ENCODE measurements at regions not wholly inside any gene's neighbourhood (a gene's known extent, or its start where the extent isn't known, plus 50 kb on each side); places are given as distances from the start of the nearest gene placed in this dataset.

DNA sequence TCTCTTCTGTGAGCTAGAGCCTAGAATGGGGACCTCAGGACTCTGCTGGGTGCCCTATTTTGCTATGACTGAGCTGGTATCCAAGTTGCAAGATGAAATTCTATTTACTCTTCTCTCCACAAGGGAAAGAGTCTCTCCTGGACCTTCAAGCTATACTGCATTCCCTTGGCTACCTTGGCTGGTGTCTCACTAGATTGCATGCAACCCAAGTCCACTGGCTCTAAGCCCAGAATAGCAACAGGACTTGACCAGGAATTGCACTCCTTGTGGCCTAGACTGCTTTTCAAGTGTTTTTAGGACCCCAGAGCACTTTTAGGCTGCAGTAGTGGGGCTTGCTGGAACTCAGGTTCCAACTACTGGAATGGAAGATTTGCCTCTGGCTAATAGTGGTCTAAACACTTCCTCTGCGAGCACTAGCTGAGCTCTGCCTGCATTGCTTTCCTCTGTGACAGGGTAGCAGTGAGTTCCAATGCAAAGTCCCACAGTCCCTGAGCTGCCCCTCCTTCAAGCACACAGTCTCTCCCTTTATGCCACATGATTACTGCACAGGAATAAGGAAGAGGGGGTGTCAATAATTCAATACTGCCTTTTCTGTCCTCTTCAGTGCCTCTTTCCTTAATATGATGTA is 1009.1 kb upstream of the FLRT2 start:
- Histone ChIP-seq H3K27me3 (replicated peaks; ENCODE audit: insufficient read depth) (no peaks in the 10 kb centered on the region), H3K4me3 (no peak overlapping the region), H3K4me1 (replicated peaks) (no peaks in the 10 kb centered on the region), H3K27ac (no peak overlapping the region), H3K9me3 (no peaks in the 10 kb centered on the region), H3K36me3 (no peaks in the 10 kb centered on the region)
- TF ChIP-seq, protein P1, sequence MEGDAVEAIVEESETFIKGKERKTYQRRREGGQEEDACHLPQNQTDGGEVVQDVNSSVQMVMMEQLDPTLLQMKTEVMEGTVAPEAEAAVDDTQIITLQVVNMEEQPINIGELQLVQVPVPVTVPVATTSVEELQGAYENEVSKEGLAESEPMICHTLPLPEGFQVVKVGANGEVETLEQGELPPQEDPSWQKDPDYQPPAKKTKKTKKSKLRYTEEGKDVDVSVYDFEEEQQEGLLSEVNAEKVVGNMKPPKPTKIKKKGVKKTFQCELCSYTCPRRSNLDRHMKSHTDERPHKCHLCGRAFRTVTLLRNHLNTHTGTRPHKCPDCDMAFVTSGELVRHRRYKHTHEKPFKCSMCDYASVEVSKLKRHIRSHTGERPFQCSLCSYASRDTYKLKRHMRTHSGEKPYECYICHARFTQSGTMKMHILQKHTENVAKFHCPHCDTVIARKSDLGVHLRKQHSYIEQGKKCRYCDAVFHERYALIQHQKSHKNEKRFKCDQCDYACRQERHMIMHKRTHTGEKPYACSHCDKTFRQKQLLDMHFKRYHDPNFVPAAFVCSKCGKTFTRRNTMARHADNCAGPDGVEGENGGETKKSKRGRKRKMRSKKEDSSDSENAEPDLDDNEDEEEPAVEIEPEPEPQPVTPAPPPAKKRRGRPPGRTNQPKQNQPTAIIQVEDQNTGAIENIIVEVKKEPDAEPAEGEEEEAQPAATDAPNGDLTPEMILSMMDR (IDR thresholded peaks at IDR 0.05) = no peak
- TF ChIP-seq POLR2AphosphoS5 (IDR thresholded peaks at IDR 0.05) (no peak), POLR2A (IDR thresholded peaks at IDR 0.05) (no peak)
- WGBS = 100% methylated on average over 1 of the region's 1 CpG
- DNase-seq (ENCODE audit: low spot score) = no peak
- intact Hi-C loops (cut with DNase I) = no loop called here

DNA sequence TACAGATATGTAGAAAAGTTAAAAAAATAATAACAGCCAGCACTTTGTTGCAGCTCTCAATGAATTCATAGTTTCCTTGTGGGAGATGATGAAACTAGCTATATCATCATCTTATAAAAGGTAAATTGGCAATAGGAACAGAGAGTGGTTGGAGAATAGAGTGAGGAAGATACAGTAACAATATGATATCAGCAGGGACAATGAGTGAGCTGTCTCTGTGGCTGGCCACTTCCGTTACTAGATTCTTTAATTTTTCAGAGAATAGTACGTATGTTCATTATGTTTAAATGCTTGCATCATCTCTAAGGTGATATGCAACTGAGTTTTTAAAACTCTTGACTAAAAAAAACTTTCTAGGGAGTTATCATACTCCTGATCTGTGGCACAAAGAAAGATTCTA is 1006.2 kb upstream of the FLRT2 start:
- DNase-seq (ENCODE audit: low spot score) = no peak
- TF ChIP-seq, protein P1 (IDR thresholded peaks at IDR 0.05) = no peak
- TF ChIP-seq POLR2A (IDR thresholded peaks at IDR 0.05) = no peak
- TF ChIP-seq POLR2AphosphoS5 (IDR thresholded peaks at IDR 0.05) = no peak
- no peak overlapping the region for H3K27ac ChIP-seq
- no peaks in the 10 kb centered on the region for H3K4me1 ChIP-seq (replicated peaks)
- 91% methylated on average over 2 of the region's 2 CpGs for WGBS
- no peaks in the 10 kb centered on the region for H3K9me3 ChIP-seq
- no peak overlapping the region for H3K4me3 ChIP-seq
- H3K36me3 ChIP-seq = no peaks in the 10 kb centered on the region
- intact Hi-C loops (cut with DNase I) = no loop called here
- no peaks in the 10 kb centered on the region for H3K27me3 ChIP-seq (replicated peaks; ENCODE audit: insufficient read depth)

DNA sequence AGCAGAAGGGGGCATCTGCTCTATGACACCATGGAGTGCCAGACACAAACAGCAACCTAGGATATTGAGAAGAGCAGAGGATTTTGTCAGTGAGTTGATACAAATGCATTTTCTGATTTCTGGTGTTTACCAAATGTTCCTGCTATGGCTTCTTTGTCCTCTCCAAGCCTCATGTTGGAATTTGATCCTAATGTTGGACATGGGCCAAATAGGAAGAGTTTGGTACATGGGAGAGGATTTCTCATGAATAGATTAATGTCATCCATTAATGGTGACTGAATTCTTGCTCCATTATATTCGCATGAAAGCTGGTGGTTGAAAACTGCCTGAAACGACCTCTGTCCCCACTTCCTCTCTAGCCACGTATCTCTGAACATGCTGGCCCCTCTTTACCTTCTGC is 1002.2 kb upstream of the FLRT2 start:
- Histone ChIP-seq H3K36me3 (no peaks in the 10 kb centered on the region), H3K27ac (no peak overlapping the region), H3K4me3 (no peak overlapping the region), H3K4me1 (replicated peaks) (no peaks in the 10 kb centered on the region), H3K27me3 (replicated peaks; ENCODE audit: insufficient read depth) (no peaks in the 10 kb centered on the region), H3K9me3 (no peaks in the 10 kb centered on the region)
- no peak for DNase-seq (ENCODE audit: low spot score)
- no peak for TF ChIP-seq POLR2A (IDR thresholded peaks at IDR 0.05)
- TF ChIP-seq, protein P1 (IDR thresholded peaks at IDR 0.05) = no peak
- TF ChIP-seq POLR2AphosphoS5 (IDR thresholded peaks at IDR 0.05) = no peak
- intact Hi-C loops (cut with DNase I) = no loop called here
- 73% methylated on average over 3 of the region's 3 CpGs for WGBS

DNA sequence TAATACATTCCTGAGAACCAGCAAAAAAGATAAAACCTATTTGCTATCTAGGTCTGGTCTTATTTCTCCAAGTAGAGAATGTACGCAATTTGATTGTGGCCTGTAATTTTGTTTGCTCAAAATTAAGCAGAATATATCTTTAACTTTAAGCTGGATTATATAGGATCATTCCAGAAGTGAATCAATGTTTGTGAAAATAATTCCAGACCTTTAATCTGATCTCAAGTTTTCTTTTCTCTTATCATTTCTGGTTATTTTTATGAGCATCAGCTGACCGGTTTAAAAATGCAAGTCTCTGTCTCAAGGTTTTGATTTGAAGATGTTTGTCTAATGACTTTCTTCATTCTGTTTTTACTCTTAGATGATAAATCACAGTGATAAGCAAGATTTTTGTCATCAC is 997.9 kb upstream of the FLRT2 start:
- no peak overlapping the region for H3K4me3 ChIP-seq
- no peak overlapping the region for H3K27ac ChIP-seq
- H3K36me3 ChIP-seq = no peaks in the 10 kb centered on the region
- no peaks in the 10 kb centered on the region for H3K4me1 ChIP-seq (replicated peaks)
- no peaks in the 10 kb centered on the region for H3K9me3 ChIP-seq
- intact Hi-C loops (cut with DNase I) = no loop called here
- 76% methylated on average over 2 of the region's 2 CpGs for WGBS
- TF ChIP-seq, protein P1 (IDR thresholded peaks at IDR 0.05) = no peak
- no peak for TF ChIP-seq POLR2AphosphoS5 (IDR thresholded peaks at IDR 0.05)
- no peak for TF ChIP-seq POLR2A (IDR thresholded peaks at IDR 0.05)
- no peaks in the 10 kb centered on the region for H3K27me3 ChIP-seq (replicated peaks; ENCODE audit: insufficient read depth)
- no peak for DNase-seq (ENCODE audit: low spot score)

DNA sequence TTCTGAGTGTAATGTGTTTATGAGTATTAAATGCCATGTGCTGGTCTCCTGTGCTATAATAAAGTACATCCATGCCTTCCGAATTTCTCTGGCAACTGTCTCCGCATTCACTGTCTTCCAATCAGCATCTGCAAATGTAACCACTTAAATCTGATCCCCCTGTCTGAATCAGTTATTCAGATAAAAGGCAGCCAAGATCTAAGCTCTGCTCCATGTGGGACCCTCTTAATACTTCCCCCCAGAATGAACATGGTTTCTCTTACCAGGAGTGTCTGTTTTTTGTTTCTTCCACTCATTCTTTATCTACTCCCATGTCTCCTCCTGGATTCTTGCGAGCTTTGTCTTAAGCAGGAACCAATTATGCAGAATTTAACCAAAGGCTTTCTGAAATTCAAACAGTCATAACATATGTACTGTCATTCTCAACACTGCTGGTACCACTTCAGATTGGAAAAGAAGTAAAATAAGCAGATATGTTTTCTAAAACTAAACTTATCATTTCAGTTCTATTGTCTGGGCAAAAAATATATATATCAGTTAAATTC is 996.7 kb upstream of the FLRT2 start:
- TF ChIP-seq POLR2AphosphoS5 (IDR thresholded peaks at IDR 0.05) (no peak), POLR2A (IDR thresholded peaks at IDR 0.05) (no peak)
- TF ChIP-seq, protein P1 (IDR thresholded peaks at IDR 0.05) = no peak
- Histone ChIP-seq H3K9me3 (no peaks in the 10 kb centered on the region), H3K4me1 (replicated peaks) (no peaks in the 10 kb centered on the region), H3K4me3 (no peak overlapping the region), H3K27me3 (replicated peaks; ENCODE audit: insufficient read depth) (no peaks in the 10 kb centered on the region), H3K27ac (no peak overlapping the region), H3K36me3 (no peaks in the 10 kb centered on the region)
- intact Hi-C loops (cut with DNase I) = no loop called here
- DNase-seq (ENCODE audit: low spot score) = no peak
- 86% methylated on average over 3 of the region's 3 CpGs for WGBS

Measured in prostate gland (tissue), 2 donors.